ENCODE measurements at regions not wholly inside any gene's neighbourhood (a gene's known extent, or its start where the extent isn't known, plus 50 kb on each side); places are given as distances from the start of the nearest gene placed in this dataset.

DNA sequence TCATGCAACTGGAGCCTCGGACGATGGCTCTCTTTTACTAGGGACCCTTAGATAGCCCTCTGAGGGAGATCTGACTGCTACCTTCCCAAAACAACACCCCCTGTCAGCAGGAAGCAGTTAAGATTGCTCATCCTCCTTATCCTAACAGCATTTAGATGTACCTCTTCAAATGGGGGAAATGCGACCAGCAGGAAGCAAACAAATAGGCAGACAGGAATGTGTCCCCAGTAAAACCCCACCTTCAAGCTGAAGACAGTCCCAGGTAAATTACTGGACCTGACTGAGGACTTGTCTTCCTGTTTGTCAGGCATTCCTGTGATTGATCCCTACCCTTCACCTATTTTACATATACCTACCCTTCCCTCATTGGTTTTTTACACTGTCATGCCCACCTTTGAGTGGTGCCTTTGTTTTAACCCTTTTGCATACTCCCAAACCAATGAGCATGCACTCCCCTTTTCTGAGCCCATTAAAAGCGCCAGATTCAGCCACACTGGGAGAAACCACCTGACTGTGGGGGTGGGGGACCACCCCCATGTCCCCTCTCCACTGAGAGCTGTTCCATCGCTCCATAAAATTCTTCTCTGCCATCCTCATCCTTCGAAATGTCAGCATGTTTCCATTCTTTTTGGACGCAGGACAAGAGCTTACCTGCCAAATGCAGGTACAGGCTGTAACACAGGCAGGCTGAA lies 954.0 kb upstream of the CDH6 start:
- TF ChIP-seq EP300 (IDR thresholded peaks at IDR 0.05; ENCODE audit: low read depth) (no peak), POLR2A (IDR thresholded peaks at IDR 0.05) (no peak), POLR2AphosphoS5 (IDR thresholded peaks at IDR 0.05) (no peak)
- TF ChIP-seq, protein P1, sequence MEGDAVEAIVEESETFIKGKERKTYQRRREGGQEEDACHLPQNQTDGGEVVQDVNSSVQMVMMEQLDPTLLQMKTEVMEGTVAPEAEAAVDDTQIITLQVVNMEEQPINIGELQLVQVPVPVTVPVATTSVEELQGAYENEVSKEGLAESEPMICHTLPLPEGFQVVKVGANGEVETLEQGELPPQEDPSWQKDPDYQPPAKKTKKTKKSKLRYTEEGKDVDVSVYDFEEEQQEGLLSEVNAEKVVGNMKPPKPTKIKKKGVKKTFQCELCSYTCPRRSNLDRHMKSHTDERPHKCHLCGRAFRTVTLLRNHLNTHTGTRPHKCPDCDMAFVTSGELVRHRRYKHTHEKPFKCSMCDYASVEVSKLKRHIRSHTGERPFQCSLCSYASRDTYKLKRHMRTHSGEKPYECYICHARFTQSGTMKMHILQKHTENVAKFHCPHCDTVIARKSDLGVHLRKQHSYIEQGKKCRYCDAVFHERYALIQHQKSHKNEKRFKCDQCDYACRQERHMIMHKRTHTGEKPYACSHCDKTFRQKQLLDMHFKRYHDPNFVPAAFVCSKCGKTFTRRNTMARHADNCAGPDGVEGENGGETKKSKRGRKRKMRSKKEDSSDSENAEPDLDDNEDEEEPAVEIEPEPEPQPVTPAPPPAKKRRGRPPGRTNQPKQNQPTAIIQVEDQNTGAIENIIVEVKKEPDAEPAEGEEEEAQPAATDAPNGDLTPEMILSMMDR (IDR thresholded peaks at IDR 0.05) = no peak
